LNCaP clone FGC (cell line): ENCODE measurements at regions not wholly inside any gene's neighbourhood (a gene's known extent, or its start where the extent isn't known, plus 50 kb on each side); places are given as distances from the start of the nearest gene placed in this dataset.

Source experiments
- DNase-seq: peaks from one replicate; pipeline ENCODE4 v3.0.0-alpha.2; 2011; ENCODE audit warnings: low read depth
- H3K4me3 ChIP-seq: 2 replicates; pipeline ENCODE4 v1.5.1; 2011; ENCODE audit warnings: mild to moderate bottlenecking, low read depth, low read length, control low read depth
- TF ChIP-seq, protein P1 (sequence below): IDR thresholded peaks from 2 replicates; pipeline ENCODE4 v1.5.1; 2012; ENCODE audit warnings: mild to moderate bottlenecking; ENCODE audit not compliant: control insufficient read depth, insufficient read depth; ENCODE audit errors: extremely low read depth

DNA sequence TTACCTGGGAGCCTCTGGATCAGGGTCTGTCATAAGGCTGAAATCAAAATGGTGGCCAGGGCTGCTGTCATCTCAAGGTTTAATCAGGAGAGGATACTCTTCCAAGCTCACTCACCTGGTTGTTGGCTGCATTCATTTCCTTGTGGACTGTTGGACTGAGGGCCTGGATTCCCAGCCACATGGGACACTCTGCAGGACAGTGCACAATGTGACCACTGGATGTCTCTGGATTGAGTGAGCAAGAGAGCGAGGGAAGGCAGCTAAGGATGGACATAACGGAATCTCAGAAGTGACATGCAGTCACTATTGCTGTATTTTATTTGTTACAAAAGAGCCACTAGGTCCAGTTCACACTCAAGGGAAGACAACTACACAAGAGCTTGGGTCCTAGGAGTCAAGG is 229.1 kb downstream of the S1PR1 start:
- H3K4me3 ChIP-seq: no peak overlapping the region
- DNase-seq: no peak
- TF ChIP-seq, protein P1, sequence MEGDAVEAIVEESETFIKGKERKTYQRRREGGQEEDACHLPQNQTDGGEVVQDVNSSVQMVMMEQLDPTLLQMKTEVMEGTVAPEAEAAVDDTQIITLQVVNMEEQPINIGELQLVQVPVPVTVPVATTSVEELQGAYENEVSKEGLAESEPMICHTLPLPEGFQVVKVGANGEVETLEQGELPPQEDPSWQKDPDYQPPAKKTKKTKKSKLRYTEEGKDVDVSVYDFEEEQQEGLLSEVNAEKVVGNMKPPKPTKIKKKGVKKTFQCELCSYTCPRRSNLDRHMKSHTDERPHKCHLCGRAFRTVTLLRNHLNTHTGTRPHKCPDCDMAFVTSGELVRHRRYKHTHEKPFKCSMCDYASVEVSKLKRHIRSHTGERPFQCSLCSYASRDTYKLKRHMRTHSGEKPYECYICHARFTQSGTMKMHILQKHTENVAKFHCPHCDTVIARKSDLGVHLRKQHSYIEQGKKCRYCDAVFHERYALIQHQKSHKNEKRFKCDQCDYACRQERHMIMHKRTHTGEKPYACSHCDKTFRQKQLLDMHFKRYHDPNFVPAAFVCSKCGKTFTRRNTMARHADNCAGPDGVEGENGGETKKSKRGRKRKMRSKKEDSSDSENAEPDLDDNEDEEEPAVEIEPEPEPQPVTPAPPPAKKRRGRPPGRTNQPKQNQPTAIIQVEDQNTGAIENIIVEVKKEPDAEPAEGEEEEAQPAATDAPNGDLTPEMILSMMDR: no peak

DNA sequence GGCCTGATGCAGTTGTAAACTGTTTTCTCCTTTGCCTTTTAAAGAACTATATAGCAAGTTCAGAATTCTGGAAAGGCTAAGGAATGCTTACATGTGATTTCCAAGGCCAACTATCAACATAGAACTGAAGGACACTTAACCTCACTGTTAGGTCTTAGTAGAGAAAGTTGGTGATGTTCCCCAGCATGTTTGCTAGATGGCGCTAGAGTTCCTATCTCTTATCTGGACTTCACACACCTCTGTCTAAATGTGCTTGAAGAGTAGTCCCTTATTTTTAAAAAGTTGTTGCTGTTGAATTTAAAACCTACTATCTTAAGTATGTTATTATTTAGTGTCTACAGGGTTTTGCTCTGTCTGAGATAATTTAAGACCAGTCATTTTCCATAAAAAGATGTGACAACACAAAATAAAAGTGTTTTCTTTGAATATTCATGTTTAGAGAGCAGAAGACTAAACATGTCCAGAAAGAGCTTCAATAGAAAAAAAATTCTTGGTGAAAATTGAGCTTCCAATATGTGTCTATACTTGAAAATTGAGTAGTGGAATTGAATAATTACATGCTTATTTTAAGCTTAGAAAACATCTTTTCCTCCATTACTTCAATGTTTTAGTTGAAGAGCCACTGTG is 237.3 kb downstream of the S1PR1 start:
- no peak overlapping the region for H3K4me3 ChIP-seq
- TF ChIP-seq, protein P1: peak; percentile 46
- DNase-seq: no peak

DNA sequence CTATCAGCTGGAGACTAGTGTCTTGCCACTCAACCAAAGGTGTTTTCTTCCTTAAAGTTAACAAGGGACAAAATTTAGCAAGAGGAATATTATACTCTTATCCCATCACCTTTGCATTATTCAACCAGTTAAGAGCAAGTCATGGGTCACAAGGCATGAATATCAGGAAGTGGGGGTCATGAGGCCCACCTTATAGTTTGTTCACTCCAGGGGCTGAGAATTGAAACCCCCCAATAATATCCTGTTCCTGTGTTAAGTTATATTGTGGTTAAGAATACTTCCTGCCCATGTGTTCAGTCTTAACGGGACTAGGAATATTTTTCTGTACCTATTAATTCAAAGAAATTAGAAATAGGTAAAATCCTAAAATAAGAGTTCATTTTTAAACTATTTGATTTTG is 239.7 kb downstream of the S1PR1 start:
- TF ChIP-seq, protein P1: no peak
- no peak for DNase-seq
- H3K4me3 ChIP-seq: no peak overlapping the region

DNA sequence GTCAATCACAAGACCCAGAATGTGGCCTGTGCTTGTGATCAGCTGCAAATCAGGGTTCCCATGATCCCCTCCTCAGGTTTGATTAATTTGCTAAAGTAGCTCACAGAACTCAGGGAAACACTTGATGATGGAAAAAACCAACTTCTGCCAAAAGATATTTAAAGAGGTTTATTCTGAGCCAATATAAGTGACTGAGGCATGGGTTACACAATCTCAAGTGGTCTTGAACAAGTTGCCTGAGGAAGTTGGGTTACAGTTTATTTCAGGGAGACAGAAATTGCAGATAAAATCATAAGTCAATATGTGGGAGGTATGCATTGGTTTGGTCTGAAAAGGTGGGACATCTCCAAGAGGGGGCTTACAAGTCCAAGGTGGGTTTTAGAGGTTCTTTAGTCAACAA is 243.1 kb downstream of the S1PR1 start:
- TF ChIP-seq, protein P1: no peak
- no peak overlapping the region for H3K4me3 ChIP-seq
- DNase-seq: no peak

DNA sequence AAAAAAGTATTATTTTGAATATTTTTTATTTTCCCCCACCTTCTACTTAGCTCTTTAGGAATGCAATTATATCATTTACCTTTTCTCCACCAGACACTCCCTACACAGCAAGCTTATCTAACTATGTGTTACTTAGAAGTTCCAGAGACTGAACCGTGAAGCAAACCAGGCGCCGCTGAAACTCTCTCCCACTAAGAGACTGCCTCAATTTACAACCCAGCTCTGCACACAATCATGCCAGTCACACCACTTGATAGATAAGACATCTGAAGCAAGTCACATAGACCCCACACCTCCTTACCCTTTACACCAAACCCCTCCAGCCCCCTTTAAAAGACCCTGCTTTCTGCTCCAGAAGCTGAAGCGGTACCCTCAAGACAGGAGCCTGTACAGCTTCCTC is 245.5 kb downstream of the S1PR1 start:
- H3K4me3 ChIP-seq: no peak overlapping the region
- no peak for DNase-seq
- TF ChIP-seq, protein P1: no peak

DNA sequence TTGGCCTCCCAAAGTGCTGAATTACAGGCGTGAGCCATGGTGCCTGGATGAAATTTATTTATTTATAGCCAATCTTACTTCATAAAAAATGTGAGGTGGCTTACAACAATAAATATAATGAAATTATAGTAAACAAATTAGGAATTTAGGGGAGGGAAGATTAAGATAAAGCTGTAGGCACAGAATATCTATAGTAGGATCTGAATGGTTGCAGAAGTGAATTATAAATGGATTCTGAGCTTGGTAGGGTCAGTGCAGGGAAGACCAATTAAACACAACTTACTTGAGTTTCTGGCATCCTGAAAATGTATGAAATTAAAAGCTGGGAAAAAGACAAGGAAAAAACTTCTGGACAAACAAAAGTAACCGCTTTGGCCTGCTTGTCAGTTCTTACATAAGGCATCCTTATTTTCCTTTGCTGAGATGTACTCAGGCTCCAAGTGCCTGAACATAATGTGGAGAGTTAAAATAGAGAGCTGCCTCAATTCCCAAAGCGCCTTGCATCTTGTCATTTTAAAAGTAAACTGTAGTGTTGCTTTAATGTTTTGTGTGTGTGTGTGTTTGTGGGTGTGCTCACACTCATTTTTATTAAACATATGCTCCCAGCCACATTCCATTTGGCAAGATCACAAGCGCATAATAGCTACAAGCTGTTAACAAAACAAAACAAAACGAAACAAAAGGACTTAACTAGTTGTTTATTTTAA is 247.3 kb downstream of the S1PR1 start:
- no peak overlapping the region for H3K4me3 ChIP-seq
- no peak for DNase-seq
- TF ChIP-seq, protein P1: no peak
